ENCODE measurements at regions not wholly inside any gene's neighbourhood (a gene's known extent, or its start where the extent isn't known, plus 50 kb on each side); places are given as distances from the start of the nearest gene placed in this dataset.
"Not testable (repeated sequence)": the region's sequence is repeated elsewhere in the genome, so short reads cannot be mapped to it uniquely, and the experiment has no call there.

- DNase-seq = no peak
Measured at GRCh38 chr11:36736103-36736502, 138.1 kb upstream of the RAG2 start.

DNA sequence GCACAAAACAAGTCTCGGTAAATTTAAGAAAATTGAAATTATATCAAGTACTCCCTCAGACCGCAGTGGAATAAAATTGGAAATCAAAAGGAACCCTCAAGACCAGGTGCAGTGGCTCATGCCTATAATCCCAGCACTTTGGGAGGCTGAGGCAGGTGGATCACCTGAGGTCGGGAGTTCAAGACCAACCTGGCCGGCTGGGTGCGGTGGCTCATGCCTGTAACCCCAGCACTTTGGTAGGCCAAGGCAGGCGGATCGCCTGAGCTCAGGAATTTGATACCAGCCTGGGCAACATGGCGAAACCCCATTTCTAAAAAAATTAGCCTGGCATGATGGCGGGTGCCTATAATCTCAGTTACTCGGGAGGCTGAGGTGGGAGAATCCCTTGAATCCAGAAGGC is 135.7 kb upstream of the RAG2 start:
- DNase-seq = not testable (repeated sequence)

DNA sequence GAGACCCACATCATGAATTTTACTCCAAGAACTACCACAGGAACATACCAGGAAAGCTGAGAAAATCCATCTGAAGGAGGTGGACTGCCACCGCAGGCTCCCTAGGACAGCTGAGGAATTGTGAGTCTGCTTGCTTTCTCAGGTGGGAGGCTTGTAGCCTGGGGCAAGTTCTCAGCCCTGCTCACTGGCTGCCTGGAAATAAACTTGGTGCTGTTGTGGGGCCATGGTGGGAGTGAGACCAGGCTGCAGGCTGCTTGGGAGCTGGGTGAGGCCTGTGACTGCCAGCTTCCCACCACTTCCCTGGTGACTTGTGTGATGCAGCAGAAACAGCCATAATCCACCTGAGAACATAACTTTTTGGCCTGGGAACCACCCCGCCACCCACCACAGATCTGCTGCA is 132.7 kb upstream of the RAG2 start:
- no peak for DNase-seq

GRCh38 chr11:36729825-36730224 is 131.8 kb upstream of the RAG2 start:
- DNase-seq = no peak

DNA sequence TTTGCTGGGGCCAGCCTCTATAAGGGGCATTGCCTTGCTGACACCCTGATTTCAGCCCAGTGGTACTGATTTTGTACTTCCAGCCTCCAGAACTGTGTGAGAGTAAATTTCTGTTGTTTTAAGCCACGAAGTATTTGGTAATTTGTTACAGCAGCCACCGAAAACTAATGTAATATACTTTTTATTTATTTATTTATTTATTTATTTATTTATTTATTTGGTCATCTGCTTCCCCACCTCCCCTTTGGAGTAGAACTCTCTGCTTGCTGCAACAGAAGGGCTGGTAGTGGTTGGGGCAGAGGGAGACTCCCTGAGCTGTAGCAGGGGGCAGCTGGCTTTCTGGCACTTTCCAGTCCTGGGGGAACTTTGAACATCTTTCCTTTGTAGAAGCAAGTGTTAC is 128.4 kb upstream of the RAG2 start:
- DNase-seq = no peak

GRCh38 chr11:36724742-36725385 is 126.8 kb upstream of the RAG2 start:
- DNase-seq = no peak

DNA sequence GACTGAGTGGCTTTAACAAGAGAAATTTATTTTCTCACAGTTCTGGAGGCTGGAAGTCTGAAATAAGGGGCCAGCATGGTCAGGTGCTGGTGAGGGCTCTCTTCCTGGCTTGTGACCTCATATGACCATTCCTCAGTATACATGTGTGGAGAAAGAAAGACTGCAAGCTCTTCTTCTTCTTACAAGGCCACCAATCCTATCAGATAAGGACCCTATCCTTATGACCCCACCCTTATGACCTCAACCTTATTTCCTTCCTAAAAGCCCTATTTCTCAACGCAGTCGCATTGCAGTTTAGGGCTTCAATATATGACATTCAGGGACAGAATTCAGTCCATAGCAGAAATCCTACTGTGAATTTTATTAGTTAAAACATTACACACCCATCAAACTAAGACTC is 124.4 kb upstream of the RAG2 start:
- no peak for DNase-seq

- no peak for DNase-seq
Measured at GRCh38 chr11:36719358-36720107, 121.5 kb upstream of the RAG2 start.

GRCh38 chr11:36718451-36718850 is 120.4 kb upstream of the RAG2 start:
- no peak for DNase-seq

- no peak for DNase-seq
Measured at GRCh38 chr11:36713715-36714114, 115.7 kb upstream of the RAG2 start.

DNA sequence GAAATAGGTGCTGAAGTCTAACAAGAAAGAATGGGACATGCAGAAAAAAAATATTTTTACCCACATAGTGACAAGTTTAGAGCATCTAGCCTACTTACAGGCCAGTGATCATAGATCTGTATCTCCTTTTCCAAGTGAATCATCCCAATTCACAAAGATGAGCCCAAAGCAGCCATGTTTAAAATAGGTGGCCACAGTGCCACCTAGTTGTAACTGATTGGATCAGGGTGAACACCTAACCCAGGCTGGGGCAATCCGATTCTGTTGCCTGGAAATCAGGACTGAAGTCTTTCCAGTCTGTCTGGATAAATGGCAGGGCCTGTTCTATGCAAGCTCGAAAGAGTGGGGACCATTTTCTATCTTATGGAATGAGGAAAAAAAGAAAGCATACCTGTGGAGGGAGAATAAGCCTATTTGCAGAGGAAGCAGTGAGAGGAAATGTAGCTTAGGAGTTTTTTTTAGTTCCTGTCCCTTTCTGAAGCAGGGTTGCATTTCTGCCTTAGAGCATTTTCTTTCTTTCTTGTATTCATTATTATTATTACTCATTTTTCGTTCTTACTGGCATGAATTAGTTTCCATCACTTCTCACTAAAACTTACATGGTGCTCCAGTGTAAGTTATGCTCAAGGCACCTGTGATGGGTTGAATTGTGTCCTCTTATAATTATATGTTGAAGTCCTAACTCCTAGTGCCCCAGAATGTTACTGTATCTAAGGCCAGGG is 113.2 kb upstream of the RAG2 start:
- DNase-seq = no peak
